ENCODE measurements at regions not wholly inside any gene's neighbourhood (a gene's known extent, or its start where the extent isn't known, plus 50 kb on each side); places are given as distances from the start of the nearest gene placed in this dataset.
"Not testable (repeated sequence)": the region's sequence is repeated elsewhere in the genome, so short reads cannot be mapped to it uniquely, and the experiment has no call there.

DNA sequence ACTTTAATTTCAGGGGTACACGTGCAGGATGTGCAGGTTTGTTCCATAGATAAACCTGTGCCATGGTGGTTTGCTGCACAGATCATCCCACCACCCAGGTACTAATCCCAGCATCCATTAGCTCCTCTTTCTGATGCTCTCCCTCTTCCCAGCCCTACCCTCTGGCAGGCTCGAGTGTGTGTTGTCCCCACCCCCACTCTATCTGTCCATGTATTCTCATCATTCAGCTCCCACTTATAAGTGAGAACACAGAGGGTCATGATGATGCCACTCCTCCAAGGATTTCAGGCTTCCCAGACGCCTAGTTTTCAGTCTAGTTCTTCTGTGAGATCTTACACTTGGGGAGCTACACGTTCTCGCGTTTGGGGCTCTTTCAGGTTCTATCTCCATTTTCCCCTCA lies 93.4 kb upstream of the NBPF11 start:
- not testable (repeated sequence) for TF ChIP-seq POLR2A (IDR thresholded peaks at IDR 0.05)
- TF ChIP-seq, protein P1, sequence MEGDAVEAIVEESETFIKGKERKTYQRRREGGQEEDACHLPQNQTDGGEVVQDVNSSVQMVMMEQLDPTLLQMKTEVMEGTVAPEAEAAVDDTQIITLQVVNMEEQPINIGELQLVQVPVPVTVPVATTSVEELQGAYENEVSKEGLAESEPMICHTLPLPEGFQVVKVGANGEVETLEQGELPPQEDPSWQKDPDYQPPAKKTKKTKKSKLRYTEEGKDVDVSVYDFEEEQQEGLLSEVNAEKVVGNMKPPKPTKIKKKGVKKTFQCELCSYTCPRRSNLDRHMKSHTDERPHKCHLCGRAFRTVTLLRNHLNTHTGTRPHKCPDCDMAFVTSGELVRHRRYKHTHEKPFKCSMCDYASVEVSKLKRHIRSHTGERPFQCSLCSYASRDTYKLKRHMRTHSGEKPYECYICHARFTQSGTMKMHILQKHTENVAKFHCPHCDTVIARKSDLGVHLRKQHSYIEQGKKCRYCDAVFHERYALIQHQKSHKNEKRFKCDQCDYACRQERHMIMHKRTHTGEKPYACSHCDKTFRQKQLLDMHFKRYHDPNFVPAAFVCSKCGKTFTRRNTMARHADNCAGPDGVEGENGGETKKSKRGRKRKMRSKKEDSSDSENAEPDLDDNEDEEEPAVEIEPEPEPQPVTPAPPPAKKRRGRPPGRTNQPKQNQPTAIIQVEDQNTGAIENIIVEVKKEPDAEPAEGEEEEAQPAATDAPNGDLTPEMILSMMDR (IDR thresholded peaks at IDR 0.05) = not testable (repeated sequence)

Data from right lobe of liver (tissue), 4 donors.